DMS79 treated with DMSO at 0.1 percent for 48 hours (cell line): ENCODE measurements at regions not wholly inside any gene's neighbourhood (a gene's known extent, or its start where the extent isn't known, plus 50 kb on each side); places are given as distances from the start of the nearest gene placed in this dataset.

Experiments
- DNase-seq: peaks from one replicate; lab custom pipeline; 2025; lab: John Stamatoyannopoulos, UW

DNA sequence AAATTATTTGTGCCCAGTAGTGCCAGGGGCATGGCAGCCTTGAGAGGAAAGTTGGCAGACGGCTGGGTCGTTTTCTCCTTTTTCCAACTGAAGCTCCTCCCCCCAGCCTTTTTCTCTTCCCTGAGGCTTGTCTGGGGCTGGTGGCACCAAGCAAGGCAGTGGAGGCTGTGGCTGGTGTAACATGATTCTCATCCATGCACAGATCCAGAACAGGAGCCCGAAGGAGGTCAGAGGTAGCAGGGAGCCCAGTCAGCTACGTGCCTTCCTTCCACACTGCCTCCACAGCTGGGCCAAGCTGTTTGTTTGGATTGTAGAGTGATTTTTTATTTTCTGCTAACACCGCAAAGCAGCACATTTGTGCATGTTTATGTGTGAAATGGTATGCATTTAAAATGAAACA lies 170.3 kb upstream of the MGAT5 start:
- DNase-seq = no peak

DNA sequence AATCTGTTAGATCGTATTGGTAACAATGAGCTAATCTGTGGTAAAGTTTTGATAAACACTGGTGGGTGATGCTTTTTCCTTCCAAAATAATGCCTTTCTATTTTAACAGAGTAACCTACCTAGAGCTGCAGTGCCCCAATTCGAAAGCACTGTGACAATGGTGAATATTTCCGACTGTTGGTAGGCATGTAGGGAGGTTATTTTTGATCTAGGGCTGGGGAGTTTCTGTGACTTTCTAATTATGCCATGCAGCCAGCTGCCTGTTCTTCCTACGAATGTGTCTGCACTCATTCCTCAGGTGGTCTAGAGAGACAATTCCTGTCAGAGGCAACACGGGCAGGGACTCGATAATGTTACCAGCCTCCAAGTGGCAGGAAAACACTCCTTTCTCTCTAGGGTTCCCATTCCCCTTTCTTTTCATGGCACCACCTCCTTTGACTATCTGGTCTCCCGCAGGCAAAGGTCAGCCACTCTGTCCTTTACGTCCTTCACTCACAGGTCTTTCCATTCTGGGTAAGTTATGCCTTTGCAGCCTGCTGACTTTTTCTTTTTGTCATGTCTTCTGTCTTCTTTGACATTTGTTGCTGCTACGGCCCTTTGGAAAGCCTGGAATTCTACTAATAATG lies 167.2 kb upstream of the MGAT5 start:
- no peak for DNase-seq

DNA sequence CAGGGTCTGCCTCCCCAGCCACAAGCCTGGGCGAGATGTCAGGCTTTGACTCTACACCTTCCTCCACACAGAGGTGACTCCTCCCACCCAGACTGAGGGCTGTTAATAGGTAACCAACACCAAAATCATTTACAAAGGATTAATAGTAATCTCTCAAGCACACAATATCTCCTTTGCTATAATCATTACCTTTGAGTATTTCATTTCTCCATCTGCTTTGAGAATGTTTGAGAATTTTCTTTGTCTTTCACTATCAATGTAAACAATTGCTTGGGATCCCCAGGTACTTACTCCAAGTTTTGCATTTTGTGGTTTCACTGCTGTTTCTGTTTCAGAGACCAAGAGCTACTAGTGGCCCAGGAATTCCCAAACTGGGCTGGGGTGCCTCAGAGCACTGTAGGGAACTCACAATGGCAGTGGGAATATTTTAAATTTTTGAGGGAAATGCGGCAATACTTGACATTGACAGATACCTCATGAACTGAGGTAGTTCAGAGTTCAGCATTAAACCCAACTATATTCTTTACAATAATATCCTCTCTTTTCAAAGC lies 166.4 kb upstream of the MGAT5 start:
- no peak for DNase-seq

DNA sequence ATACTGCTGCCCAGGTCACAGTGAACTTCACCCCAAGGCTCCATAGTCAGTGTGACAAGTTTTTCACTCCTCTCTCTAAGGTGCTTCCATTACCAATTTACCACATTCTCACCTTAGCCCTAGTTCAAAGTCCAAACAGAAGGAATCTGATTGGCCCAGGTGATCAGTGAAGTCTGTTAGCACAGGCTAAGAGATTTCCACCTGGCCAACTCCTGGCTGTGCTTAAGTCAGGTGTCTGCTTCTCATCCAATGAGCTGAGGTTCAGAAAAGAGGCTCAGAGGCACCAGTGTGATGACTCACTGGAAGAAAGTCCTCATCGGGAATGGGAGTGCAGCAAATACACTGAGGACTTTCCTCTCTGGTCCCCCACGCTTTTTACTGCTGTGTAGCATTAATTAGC lies 164.4 kb upstream of the MGAT5 start:
- DNase-seq = no peak

DNA sequence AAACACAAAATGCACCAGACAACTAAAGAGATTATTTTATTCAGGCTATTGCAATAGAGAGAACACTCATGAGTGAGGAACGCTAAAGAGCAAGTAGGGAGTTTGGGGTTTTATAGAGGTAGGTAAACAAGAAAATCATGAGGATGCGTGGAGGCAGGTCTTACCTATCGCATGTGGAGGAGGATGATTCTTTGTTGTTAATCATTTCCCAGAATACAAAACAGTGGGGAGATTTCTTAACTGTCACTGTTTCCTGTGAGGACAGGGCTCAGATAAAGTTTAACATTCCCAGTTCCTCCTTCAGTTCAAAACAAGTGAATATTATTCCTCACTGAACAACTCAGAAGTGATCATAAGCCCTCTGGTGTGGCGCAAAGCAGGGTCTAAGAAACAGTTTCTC lies 156.1 kb upstream of the MGAT5 start:
- DNase-seq = no peak

DNA sequence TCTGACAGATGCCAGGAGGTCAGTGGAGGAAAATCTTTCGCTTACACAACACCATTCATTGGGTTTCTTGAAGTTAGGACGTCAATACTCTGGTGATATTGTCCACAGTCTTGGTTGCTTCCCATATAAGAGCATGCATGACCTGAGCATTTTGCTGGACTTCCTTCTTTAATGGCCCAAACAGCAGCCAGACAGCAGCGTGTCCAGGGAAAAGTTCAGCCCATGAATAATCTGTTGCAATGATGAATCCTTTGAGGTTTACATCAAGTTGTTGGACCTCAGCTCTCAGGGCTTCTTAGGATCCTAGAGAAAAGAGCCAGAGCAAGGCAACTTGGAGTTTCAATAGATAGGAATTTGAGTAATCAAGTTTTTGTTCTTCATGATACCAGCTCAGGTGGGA lies 155.6 kb upstream of the MGAT5 start:
- no peak for DNase-seq

DNA sequence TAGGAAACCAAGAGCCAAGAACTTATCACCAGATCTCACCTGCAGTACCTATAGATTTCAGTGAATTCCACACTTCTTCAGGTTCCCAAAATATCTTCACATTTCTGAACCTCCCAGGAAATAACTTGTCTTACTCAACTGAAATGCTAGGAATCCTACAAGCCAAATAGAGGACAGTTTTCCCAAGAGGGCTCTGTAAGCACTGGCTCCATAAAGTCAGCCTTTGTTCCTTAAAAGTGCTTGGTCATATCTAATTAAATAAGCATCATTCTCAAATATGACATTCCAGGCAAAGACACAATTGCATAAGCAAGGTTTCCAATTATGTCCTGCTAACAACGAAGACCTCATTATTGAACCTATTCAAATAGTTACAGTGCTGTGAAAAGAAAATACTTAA lies 154.6 kb upstream of the MGAT5 start:
- no peak for DNase-seq

DNA sequence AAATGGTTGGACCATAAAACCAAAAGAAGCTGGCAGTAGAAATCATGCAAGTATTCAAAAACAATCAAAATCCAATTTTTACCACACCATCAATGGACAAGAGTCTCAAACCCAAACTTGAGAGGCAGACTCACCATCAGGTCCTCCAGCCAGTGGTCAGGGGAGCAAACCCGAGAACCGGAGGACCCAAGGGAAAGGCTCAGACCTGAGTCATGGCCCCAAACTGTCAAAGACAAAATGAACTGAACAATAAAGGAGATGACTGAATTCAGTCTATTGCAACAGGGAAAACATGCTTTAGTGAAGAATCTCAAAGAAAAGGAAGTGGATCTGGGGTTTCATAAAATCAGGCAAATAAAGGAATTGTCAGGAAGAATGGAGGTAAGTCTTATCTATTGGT lies 150.7 kb upstream of the MGAT5 start:
- no peak for DNase-seq

DNA sequence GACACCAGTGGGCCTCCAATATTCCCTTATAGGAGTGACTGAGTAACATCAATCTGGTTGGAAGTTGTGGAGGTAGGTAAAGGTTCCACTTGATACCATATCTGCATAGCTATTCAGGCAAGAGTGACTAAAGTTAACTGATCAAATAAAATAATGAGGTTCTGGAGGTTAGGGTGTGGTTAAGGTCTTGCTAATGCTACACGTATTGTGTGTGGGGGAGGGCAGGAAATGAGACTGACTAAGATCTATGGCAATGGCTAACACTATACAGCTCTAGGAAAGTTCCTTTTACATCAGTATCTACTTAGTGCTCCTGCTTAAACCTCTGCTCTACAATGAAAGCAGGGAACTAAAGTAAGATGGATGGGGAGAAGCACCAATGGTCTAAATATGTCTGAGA lies 149.1 kb upstream of the MGAT5 start:
- DNase-seq = no peak

DNA sequence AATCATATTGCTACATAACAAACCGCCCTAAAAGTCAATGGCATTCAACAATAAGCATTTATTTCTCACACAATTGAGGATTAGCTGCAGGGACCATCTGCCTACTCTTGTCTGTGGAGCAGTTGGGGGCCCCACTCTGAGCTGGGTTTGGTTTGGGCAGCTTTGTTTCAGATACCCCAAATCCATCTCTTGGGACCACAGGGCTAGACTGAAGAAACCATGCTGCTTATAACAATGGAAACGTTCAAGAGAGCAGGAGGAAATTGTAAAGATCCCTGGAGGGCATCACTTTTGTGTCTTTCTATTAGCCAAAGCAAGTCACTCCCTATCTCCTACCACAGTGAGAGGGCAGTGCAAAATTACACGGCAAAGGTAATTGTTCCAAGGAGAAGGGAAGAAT lies 146.5 kb upstream of the MGAT5 start:
- DNase-seq = no peak

DNA sequence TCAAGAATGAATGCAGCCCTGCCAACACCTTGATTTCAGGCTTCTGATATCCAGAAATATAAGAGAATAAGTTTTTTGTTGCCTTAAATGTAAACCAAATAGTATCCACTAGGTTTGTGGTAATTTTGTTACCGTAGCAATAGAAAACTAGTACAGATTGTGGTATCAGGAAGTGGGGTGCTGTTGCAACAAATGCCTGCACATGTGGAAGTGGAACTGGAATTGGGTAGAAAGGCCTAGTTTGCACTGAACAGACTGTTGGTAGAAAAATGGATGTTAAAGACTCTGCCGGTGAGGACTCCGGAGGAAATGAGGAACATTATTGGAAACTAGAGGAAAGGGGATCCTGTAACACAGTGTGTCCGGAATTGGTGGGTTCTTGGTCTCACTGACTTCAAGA lies 145.8 kb upstream of the MGAT5 start:
- DNase-seq = no peak

DNA sequence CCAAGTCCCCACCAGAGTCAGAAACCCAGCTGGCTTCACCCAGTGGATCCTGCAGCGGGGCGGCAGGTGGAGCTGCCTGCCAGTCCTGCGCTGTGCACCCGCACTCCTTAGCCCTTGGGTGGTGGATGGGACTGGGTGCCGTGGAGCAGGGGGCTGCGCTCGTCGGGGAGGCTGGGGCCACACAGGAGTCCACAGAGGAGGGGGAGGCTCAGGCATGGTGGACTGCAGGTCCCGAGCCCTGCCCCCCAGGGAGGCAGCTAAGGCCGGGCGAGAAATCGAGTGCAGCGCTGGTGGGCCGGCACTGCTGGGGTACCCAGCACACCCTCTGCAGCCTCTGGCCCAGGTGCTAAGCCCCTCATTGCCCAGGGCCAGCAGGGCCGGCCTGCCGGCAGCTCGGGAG lies 144.6 kb upstream of the MGAT5 start:
- DNase-seq = no peak

DNA sequence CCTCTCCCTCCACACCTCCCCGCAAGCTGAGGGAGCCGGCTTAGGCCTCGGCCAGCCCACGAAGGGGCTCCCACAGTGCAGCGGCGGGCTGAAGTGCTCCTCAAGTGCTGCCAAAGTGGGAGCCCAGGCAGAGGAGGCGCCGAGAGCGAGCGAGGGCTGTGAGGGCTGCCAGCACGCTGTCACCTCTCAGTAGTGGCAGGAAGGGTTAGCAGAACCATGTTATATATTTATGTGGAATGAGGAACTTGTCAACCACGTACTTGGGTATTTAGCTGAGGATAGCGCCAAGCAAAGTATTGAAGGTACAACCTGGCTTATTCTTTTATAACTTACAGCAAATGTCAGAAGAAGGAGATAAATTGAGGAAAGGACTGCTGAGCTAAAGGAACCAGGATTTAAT lies 144.1 kb upstream of the MGAT5 start:
- DNase-seq = no peak

DNA sequence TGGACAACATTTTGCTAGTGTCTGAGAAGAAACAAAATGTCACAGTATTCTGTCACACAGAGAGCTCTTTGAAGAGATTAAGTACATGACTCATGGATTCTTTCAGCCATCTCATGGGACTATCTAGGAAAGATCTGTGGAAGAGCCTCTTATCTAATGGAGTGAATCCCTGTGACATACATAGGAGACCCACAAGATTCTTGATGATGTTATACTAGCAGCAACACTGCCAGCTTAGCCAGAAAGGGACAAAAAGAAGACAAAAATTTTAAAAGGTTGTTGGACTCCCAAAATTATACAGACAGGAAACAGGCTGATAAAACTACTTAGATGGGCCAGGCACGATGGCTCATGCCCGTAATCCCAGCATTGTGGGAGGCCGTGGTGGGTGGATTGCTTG lies 143.3 kb upstream of the MGAT5 start:
- DNase-seq = no peak

DNA sequence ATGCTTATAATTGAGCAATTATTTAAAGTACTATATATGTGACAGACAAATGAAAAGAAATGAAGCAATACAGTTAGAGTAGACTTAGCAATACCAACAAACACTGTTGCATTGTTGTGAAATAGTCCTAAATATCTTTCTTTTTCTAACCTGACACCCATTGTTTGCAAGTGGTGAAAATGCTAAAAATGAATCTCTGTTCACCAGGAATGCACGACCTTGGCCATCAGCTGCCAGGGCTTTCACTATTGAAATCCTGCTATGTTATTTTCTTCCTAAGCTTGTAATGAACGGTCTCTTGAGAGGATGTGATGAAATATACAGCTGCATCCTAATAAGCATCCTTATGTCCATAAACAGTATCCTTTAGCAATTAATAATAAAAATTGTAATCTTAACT lies 136.2 kb upstream of the MGAT5 start:
- no peak for DNase-seq

DNA sequence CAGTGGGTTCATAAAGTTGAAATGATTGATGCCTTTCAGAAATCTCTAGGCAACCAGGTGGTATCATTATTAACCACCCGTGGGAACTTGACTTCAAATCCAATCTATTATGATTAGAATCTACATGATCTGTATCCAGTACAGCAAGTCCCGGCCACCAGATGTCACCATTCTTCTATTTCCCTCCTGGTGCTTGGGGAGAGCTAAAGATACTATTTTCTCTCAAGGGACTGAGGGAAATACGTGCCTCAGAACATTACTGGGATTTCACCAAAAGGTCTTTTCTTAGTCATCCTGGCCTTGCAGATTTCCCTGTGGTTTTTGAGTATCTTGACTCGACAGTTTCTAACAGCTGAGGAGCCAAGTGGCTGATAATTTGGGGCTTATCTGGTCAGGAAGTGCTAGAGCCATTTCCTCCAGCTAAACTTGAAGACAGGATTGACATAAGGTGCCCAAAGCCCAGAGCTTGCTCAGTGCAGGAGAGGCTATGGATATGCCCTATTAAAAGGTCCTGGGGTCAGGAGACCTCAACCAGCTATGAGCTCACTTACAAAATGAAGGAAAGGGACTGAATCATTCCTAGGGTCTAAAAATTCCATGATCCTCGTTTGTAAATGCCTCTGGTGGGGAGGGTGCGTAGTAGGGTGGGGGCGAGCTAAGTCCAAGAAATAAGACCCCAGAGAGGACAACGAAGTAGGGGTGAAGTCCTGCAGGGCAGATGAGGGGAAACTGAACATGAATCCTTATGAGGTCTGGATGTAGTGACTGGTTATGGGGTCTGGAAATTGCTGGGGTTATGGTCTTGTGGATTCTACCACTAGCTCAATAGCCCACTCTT lies 135.4 kb upstream of the MGAT5 start:
- peak; percentile 90 for DNase-seq

DNA sequence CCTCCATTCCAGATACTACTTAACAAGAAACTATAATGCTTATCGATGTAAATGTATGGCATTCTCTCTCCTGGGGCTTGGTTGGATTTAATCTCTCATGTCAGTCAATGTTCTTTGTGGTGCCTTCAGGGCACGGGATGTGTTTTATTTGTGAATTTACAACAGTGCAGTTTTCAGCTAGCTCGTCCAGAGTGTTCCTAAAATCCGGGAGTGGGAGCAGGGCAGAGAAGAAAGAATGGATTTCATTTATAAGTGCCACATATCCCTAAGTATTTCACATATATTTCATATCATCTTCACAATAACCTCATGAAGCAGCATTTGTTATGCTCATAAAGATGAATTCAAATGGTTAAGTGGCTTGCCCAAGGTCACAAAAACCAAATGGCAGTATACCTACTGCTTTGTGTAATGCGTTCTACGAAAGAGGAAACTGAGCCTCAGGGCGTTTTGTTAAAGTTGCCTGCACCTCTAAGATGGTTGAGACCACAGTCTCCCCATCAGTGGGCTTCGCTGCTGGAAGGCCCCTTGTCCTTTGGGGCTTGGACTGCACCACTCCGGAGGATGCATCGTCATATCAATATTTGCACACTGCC lies 134.7 kb upstream of the MGAT5 start:
- DNase-seq = no peak

DNA sequence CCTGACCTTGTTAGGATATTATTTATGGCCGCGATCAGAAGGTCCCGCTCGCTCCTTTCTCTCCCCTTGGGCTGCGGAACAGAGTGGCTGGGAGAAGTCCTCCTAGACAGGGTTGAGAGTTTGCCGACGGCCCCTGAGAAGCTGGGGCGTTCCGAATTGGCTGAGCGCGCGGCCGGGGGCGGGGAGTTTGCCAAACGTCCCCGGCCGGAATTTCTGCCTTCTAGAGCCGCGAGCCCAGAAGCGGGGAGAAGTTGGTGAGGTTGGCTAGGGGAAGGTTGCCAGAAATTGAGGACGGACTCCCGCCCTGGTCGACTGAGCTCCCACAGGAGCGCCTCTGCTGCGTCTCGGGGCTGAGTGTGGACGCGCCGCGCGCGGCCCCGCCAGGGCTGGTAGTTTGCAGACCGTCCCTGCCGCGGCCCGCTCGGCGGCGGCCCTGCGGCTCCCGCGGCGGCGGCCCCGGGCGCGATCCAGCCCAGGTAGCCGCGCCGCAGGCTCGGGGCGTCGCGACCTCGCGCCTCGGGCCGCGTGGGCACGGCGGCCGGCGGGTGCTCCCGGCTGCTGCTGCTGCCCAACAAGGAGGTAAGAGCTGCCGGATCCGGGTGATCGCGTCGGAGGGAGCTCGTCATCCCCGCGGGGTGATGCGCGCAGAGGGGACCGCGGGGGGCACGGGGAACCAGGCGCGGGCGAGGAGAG lies 134.0 kb upstream of the MGAT5 start:
- DNase-seq = peak; percentile 92

DNA sequence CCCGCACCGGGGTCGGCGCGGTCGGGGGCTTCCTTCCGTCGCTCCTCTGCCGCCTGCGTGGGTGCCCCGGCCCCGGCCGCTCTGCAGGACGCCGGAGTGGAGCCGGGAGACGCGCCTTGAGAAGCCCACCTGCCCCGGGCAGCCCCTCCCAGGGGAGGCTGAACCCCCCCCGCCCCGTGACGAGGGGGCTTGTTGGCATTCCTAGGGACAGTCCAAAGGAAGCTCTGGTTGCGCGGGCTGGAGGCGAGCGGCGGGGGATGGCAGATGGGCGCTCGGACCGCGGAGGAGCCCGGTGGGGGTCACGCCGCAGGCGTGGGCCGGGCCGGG lies 133.5 kb upstream of the MGAT5 start:
- DNase-seq = no peak

DNA sequence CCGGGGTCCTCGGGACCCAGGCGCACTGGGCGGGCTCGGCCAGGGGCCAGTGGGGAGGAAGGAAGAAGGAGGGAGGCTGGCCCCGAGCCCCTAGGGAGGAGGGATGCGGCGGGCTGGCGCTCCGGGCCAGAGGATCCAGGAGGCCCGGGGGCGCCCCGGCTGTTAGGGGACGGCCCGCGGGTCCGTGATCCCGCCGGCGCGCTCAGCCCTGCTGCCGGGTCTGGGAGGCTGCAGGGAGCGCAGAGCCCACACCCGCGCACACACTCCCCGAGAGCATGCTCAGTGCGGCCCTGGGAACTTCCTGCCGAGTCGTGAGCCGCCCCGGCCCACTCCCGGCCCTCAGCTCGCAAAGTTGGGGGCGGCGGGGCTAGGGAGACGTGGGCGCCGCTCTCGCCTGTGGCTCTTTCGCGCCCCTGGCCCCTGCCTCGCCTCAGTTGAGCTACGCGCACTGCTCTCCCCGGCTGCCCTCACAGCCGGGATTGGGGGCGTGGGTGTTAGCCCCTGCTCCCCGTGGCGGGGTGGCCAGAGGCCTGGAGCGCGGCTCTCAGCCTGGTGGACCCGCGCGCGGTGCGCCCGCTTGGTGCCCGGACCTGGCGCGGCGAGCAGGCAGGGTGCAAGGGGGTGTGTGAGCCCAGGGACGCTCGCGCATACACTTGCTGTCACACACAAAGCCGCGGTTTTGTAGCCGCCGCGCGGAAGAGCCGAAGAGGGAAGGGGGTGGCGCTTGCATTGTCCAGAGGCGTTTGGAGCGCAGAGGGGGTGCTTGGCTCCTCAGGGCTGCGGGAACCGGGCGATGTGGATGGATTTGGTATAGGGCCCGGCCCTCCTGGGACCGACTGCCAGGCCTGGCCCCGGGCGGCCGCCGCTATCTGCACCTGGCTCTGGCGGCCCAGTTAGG lies 132.9 kb upstream of the MGAT5 start:
- no peak for DNase-seq

DNA sequence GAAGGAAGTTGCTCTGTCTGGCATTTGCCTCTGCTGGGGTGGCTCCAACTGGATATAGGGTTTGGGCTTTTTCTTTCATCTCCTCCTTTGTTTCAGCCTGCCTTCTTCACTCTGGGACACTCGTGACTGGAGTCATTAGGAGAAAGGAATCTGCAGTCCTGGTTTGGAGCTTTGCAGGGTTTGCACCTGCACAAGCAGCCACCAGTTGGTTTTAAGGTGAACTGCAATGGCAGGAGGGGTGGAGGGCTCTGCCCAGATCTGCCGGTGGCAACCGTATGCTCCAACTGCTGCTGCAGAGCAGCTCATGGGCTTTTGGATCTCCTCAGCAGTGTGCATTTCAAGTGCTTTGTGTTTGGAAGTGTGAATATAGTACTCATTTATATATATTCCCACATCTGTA lies 131.3 kb upstream of the MGAT5 start:
- DNase-seq = peak; percentile 7

DNA sequence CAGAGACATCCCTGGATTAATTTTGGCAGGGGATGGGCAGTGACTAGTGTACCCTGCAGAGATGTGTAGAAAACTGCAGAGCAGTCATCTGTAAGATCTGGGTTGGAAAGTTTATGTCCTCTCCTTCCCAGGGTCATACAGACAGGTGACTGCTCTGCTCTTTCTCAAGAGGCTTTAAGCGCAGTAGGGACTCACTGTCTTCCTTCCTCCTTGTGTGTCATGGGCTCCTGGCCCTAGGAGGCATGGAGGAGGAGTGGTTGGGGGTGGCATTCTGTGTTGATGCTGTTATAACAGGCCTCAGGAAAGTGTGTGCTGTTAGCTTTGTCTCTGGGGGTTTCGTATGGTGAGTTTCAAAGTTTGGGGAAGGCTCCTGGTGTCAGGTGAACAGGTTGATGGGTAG lies 130.5 kb upstream of the MGAT5 start:
- no peak for DNase-seq
